IPS-NIHi7 (cell line): ENCODE measurements at regions not wholly inside any gene's neighbourhood (a gene's known extent, or its start where the extent isn't known, plus 50 kb on each side); places are given as distances from the start of the nearest gene placed in this dataset.

Experiments used
- DNase-seq: peaks from one replicate; pipeline ENCODE4 v3.0.0; 2012; ENCODE audit warnings: mixed read lengths; ENCODE audit errors: extremely low spot score

- no peak for DNase-seq
These were observed 65.2 kb downstream of the OTX2 start for GRCh38 chr14:56745097-56745496.

GRCh38 chr14:56744016-56744415 lies 66.3 kb downstream of the OTX2 start:
- DNase-seq, result no peak

GRCh38 chr14:56742391-56742878 lies 67.8 kb downstream of the OTX2 start:
- no peak for DNase-seq

GRCh38 chr14:56741325-56741724 lies 69.0 kb downstream of the OTX2 start:
- DNase-seq, result no peak

- DNase-seq, result no peak
These were observed 72.3 kb downstream of the OTX2 start for GRCh38 chr14:56738020-56738419.

- DNase-seq, result peak; percentile 51
These were observed 76.9 kb downstream of the OTX2 start for GRCh38 chr14:56733396-56733795.

GRCh38 chr14:56731187-56731586 lies 79.1 kb downstream of the OTX2 start:
- no peak for DNase-seq

GRCh38 chr14:56730538-56731145 lies 79.6 kb downstream of the OTX2 start:
- DNase-seq, result peak; percentile 43

- no peak for DNase-seq
These were observed 86.3 kb downstream of the OTX2 start for GRCh38 chr14:56724013-56724412.

GRCh38 chr14:56723418-56723817 lies 86.9 kb downstream of the OTX2 start:
- DNase-seq, result no peak

- no peak for DNase-seq
These were observed 89.4 kb downstream of the OTX2 start for GRCh38 chr14:56720703-56721460.

GRCh38 chr14:56718312-56718711 lies 92.0 kb downstream of the OTX2 start:
- no peak for DNase-seq

- DNase-seq, result no peak
These were observed 93.6 kb downstream of the OTX2 start for GRCh38 chr14:56716705-56717104.

- no peak for DNase-seq
These were observed 94.3 kb downstream of the OTX2 start for GRCh38 chr14:56715938-56716337.

- no peak for DNase-seq
These were observed 101.1 kb downstream of the OTX2 start for GRCh38 chr14:56709201-56709600.

- no peak for DNase-seq
These were observed 101.6 kb downstream of the OTX2 start for GRCh38 chr14:56708704-56709103.

GRCh38 chr14:56703947-56704346 lies 106.3 kb downstream of the OTX2 start:
- peak; percentile 38 for DNase-seq

GRCh38 chr14:56702515-56702914 lies 107.8 kb downstream of the OTX2 start:
- DNase-seq, result no peak
